Transverse colon (tissue), 4 donors: ENCODE measurements at regions not wholly inside any gene's neighbourhood (a gene's known extent, or its start where the extent isn't known, plus 50 kb on each side); places are given as distances from the start of the nearest gene placed in this dataset.

Experiments
- EP300 ChIP-seq: sonication (generic); formaldehyde crosslinking; IDR thresholded peaks from one replicate; pipeline ENCODE4 v1.6.1; 2017; ENCODE audit warnings: antibody characterized with exemption, low read depth
- POLR2A ChIP-seq: fragments of 450-650 bp; IDR thresholded peaks from one replicate; pipeline ENCODE4 v1.6.1; 2016; ENCODE audit warnings: antibody characterized with exemption, mild to moderate bottlenecking, moderate library complexity
- POLR2AphosphoS5 ChIP-seq, 3 donors: sonication (generic); formaldehyde crosslinking; IDR thresholded peaks; one replicate each; pipeline ENCODE4 v1.6.1; 2016; ENCODE audit warnings: antibody characterized with exemption in 3 of 3
- TF ChIP-seq, protein P1 (sequence below), 5 experiments: fragments of 200-600 bp in 3 of 5; fragments of 450-650 bp in 2 of 5; sonication (generic) in 3 of 5; IDR thresholded peaks; 1 replicate in 2 of 5; 2 replicates in 3 of 5; pipeline ENCODE4 v1.5.1; 2016 to 2017; ENCODE audit warnings: antibody characterized with exemption in 5 of 5, inconsistent platforms in 3 of 5, mild to moderate bottlenecking in 2 of 5, moderate library complexity in 1 of 5

DNA sequence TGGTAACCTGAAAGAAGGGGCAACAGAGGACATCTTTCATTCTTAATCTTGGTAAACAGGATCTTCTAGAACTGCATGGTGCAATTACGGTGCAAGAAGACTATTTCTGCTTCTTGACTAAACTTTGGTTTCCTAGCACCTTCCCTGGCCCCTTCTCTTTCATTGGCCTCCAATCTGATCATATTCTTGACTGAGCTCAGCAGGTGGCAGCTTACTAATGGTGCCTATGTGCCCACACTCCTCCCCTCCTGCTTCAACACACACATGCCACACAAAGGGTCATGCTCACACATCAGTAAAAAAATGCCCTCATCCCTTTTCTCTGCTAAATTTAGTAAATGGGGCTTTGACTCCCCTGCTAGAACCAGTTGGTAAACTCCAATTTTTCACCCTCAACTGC, 400.5 kb upstream of the MAOA start:
- no peak for TF ChIP-seq POLR2AphosphoS5 (IDR thresholded peaks at IDR 0.05)
- TF ChIP-seq, protein P1, sequence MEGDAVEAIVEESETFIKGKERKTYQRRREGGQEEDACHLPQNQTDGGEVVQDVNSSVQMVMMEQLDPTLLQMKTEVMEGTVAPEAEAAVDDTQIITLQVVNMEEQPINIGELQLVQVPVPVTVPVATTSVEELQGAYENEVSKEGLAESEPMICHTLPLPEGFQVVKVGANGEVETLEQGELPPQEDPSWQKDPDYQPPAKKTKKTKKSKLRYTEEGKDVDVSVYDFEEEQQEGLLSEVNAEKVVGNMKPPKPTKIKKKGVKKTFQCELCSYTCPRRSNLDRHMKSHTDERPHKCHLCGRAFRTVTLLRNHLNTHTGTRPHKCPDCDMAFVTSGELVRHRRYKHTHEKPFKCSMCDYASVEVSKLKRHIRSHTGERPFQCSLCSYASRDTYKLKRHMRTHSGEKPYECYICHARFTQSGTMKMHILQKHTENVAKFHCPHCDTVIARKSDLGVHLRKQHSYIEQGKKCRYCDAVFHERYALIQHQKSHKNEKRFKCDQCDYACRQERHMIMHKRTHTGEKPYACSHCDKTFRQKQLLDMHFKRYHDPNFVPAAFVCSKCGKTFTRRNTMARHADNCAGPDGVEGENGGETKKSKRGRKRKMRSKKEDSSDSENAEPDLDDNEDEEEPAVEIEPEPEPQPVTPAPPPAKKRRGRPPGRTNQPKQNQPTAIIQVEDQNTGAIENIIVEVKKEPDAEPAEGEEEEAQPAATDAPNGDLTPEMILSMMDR (IDR thresholded peaks at IDR 0.05) = no peak
- TF ChIP-seq POLR2A = no peak
- no peak for TF ChIP-seq EP300
